ENCODE measurements at regions not wholly inside any gene's neighbourhood (a gene's known extent, or its start where the extent isn't known, plus 50 kb on each side); places are given as distances from the start of the nearest gene placed in this dataset.

DNA sequence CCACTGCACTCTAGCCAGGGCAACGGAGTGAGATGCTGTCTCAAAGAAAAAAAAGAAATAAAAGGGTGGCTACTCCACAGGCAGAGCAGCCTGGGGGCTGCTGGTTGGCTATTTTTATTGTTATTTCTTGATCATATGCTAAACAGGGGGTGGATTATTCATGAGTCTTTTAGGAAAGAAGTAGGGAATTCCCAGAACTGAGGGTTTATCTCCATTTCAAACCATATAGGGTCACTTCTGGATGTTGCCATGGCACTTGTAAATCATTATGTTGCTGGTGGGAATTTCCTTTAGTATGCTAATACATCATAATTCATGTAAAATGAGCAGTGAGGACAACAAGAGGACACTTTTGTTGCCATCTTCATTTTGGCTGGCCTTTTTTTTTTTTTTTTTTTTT is 52.1 kb upstream of the GHITM start:
- Histone ChIP-seq H3K36me3 (ENCODE audit: control insufficient read depth in 1 of 2, insufficient read depth in 2 of 2, low read length in 2 of 2) (no peaks in the 10 kb centered on the region), H3K4me1 (ENCODE audit: control insufficient read depth in 1 of 2, insufficient read depth in 2 of 2, low read length in 2 of 2) (no peaks in the 10 kb centered on the region), H3K9me3 (ENCODE audit: control insufficient read depth in 1 of 2, insufficient read depth in 1 of 2, low read depth in 1 of 2, low read length in 2 of 2) (no peaks in the 10 kb centered on the region), H3K27me3 (ENCODE audit: insufficient read depth, low read length) (peaks cover 16% of the 10 kb centered on the region), H3K4me3 (replicated peaks in 1 of 2; ENCODE audit: low read depth in 1 of 2, low read length in 2 of 2) (no peak overlapping the region), H3K27ac (ENCODE audit: low read depth, low read length) (no peak overlapping the region), H3K4me2 (ENCODE audit: low read length) (no peak overlapping the region), H3K9me2 (ENCODE audit: insufficient read depth) (no peaks in the 10 kb centered on the region), H3K79me2 (ENCODE audit: insufficient read depth, low read length) (no peaks in the 10 kb centered on the region), H2AFZ (ENCODE audit: low read depth, low read length, poor library complexity, severe bottlenecking) (no peak overlapping the region), H3K9ac (ENCODE audit: low read length) (no peak overlapping the region), H4K20me1 (ENCODE audit: insufficient read depth) (no peaks in the 10 kb centered on the region)
- ChIA-PET CTCF (no interaction called here), RAD21 (ENCODE audit: low non-redundant PET in 1 of 2, low total read pairs in 2 of 2, uncharacterized antibody in 2 of 2, unreplicated experiment in 2 of 2) (no interaction called here), POLR2A (no interaction called here)
- BruUV-seq (replicated peaks): no TSS peak
- ATAC-seq: no peak
- DNase-seq (ENCODE audit: low read depth, low spot score): no peak
- intact Hi-C loops (cut with micrococcal nuclease): no loop called here
- TF ChIP-seq, protein P1, sequence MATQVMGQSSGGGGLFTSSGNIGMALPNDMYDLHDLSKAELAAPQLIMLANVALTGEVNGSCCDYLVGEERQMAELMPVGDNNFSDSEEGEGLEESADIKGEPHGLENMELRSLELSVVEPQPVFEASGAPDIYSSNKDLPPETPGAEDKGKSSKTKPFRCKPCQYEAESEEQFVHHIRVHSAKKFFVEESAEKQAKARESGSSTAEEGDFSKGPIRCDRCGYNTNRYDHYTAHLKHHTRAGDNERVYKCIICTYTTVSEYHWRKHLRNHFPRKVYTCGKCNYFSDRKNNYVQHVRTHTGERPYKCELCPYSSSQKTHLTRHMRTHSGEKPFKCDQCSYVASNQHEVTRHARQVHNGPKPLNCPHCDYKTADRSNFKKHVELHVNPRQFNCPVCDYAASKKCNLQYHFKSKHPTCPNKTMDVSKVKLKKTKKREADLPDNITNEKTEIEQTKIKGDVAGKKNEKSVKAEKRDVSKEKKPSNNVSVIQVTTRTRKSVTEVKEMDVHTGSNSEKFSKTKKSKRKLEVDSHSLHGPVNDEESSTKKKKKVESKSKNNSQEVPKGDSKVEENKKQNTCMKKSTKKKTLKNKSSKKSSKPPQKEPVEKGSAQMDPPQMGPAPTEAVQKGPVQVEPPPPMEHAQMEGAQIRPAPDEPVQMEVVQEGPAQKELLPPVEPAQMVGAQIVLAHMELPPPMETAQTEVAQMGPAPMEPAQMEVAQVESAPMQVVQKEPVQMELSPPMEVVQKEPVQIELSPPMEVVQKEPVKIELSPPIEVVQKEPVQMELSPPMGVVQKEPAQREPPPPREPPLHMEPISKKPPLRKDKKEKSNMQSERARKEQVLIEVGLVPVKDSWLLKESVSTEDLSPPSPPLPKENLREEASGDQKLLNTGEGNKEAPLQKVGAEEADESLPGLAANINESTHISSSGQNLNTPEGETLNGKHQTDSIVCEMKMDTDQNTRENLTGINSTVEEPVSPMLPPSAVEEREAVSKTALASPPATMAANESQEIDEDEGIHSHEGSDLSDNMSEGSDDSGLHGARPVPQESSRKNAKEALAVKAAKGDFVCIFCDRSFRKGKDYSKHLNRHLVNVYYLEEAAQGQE (IDR thresholded peaks at IDR 0.05; ENCODE audit: low read depth): no peak

DNA sequence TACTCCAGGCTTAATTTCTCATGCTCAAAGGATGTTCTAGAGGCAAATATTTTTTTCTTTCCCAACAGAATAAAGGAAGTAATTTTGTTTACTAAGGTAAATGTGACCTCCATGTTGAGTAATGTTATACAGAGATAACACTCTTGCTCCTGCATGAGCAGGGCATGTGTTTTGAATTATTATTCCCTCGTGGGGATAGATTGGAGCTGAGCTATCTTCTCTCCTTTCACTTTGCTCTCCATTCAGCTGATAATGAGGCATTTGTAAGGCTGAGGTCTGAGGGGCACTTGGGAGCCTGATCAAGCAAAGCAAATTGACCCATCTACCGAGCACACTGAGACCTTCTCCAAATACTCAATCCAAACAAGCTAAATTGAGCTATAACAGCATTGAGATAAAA is 50.7 kb upstream of the GHITM start:
- H3K9me3 ChIP-seq (ENCODE audit: control insufficient read depth in 1 of 2, insufficient read depth in 1 of 2, low read depth in 1 of 2, low read length in 2 of 2): no peaks in the 10 kb centered on the region
- intact Hi-C loops (cut with micrococcal nuclease): no loop called here
- no peaks in the 10 kb centered on the region for H3K4me1 ChIP-seq (ENCODE audit: control insufficient read depth in 1 of 2, insufficient read depth in 2 of 2, low read length in 2 of 2)
- no peaks in the 10 kb centered on the region for H4K20me1 ChIP-seq (ENCODE audit: insufficient read depth)
- H3K79me2 ChIP-seq (ENCODE audit: insufficient read depth, low read length): no peaks in the 10 kb centered on the region
- ATAC-seq (no peak), DNase-seq (ENCODE audit: low read depth, low spot score) (no peak)
- H3K4me3 ChIP-seq (replicated peaks in 1 of 2; ENCODE audit: low read depth in 1 of 2, low read length in 2 of 2): no peak overlapping the region
- no peak overlapping the region for H3K27ac ChIP-seq (ENCODE audit: low read depth, low read length)
- ChIA-PET RAD21 (ENCODE audit: low non-redundant PET in 1 of 2, low total read pairs in 2 of 2, uncharacterized antibody in 2 of 2, unreplicated experiment in 2 of 2) (no interaction called here), CTCF (no interaction called here), POLR2A (interaction anchor here (0.5 kb wide), 1 partner anchor 9 kb away, joined by 3 read pairs; no protein-coding TSS in a partner anchor)
- no TSS peak for BruUV-seq (replicated peaks)
- no peak overlapping the region for H3K4me2 ChIP-seq (ENCODE audit: low read length)
- H2AFZ ChIP-seq (ENCODE audit: low read depth, low read length, poor library complexity, severe bottlenecking): no peak overlapping the region
- H3K9me2 ChIP-seq (ENCODE audit: insufficient read depth): no peaks in the 10 kb centered on the region
- no peak overlapping the region for H3K9ac ChIP-seq (ENCODE audit: low read length)
- H3K36me3 ChIP-seq (ENCODE audit: control insufficient read depth in 1 of 2, insufficient read depth in 2 of 2, low read length in 2 of 2): no peaks in the 10 kb centered on the region
- peaks cover 15% of the 10 kb centered on the region for H3K27me3 ChIP-seq (ENCODE audit: insufficient read depth, low read length)
- TF ChIP-seq TCF7L2 (IDR thresholded peaks at IDR 0.05; ENCODE audit: borderline replicate concordance, extremely low read depth, insufficient read depth, insufficient read length) (no peak), ZNF274 (IDR thresholded peaks at IDR 0.05; ENCODE audit: low read depth, low read length) (no peak), EZH2phosphoT487 (IDR thresholded peaks at IDR 0.05; ENCODE audit: borderline replicate concordance) (no peak), CEBPB (IDR thresholded peaks at IDR 0.05; ENCODE audit: low read depth) (no peak), CBX3 (IDR thresholded peaks at IDR 0.05; ENCODE audit: low read depth) (no peak), JUND (IDR thresholded peaks at IDR 0.05) (no peak), POLR2AphosphoS5 (IDR thresholded peaks at IDR 0.05; ENCODE audit: low read depth, low read length) (no peak), EGR1 (IDR thresholded peaks at IDR 0.05; ENCODE audit: low read depth) (no peak)
- TF ChIP-seq, protein P2, sequence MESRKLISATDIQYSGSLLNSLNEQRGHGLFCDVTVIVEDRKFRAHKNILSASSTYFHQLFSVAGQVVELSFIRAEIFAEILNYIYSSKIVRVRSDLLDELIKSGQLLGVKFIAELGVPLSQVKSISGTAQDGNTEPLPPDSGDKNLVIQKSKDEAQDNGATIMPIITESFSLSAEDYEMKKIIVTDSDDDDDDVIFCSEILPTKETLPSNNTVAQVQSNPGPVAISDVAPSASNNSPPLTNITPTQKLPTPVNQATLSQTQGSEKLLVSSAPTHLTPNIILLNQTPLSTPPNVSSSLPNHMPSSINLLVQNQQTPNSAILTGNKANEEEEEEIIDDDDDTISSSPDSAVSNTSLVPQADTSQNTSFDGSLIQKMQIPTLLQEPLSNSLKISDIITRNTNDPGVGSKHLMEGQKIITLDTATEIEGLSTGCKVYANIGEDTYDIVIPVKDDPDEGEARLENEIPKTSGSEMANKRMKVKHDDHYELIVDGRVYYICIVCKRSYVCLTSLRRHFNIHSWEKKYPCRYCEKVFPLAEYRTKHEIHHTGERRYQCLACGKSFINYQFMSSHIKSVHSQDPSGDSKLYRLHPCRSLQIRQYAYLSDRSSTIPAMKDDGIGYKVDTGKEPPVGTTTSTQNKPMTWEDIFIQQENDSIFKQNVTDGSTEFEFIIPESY (IDR thresholded peaks at IDR 0.05; ENCODE audit: extremely low read depth, insufficient replicate concordance, low read length): no peak
- TF ChIP-seq, protein P1 (IDR thresholded peaks at IDR 0.05; ENCODE audit: low read depth): no peak

Measured in HCT116 (cell line).